Transverse colon (tissue), 4 donors: ENCODE measurements at regions not wholly inside any gene's neighbourhood (a gene's known extent, or its start where the extent isn't known, plus 50 kb on each side); places are given as distances from the start of the nearest gene placed in this dataset.

ENCODE experiments used
- EP300 ChIP-seq: sonication (generic); formaldehyde crosslinking; IDR thresholded peaks from one replicate; pipeline ENCODE4 v1.6.1; 2017; ENCODE audit warnings: antibody characterized with exemption, low read depth
- POLR2AphosphoS5 ChIP-seq, 3 donors: sonication (generic); formaldehyde crosslinking; IDR thresholded peaks; one replicate each; pipeline ENCODE4 v1.6.1; 2016; ENCODE audit warnings: antibody characterized with exemption in 3 of 3
- TF ChIP-seq, protein P1 (sequence below), 5 experiments: fragments of 200-600 bp in 3 of 5; fragments of 450-650 bp in 2 of 5; sonication (generic) in 3 of 5; IDR thresholded peaks; 1 replicate in 2 of 5; 2 replicates in 3 of 5; pipeline ENCODE4 v1.5.1; 2016 to 2017; ENCODE audit warnings: antibody characterized with exemption in 5 of 5, inconsistent platforms in 3 of 5, mild to moderate bottlenecking in 2 of 5, moderate library complexity in 1 of 5

DNA sequence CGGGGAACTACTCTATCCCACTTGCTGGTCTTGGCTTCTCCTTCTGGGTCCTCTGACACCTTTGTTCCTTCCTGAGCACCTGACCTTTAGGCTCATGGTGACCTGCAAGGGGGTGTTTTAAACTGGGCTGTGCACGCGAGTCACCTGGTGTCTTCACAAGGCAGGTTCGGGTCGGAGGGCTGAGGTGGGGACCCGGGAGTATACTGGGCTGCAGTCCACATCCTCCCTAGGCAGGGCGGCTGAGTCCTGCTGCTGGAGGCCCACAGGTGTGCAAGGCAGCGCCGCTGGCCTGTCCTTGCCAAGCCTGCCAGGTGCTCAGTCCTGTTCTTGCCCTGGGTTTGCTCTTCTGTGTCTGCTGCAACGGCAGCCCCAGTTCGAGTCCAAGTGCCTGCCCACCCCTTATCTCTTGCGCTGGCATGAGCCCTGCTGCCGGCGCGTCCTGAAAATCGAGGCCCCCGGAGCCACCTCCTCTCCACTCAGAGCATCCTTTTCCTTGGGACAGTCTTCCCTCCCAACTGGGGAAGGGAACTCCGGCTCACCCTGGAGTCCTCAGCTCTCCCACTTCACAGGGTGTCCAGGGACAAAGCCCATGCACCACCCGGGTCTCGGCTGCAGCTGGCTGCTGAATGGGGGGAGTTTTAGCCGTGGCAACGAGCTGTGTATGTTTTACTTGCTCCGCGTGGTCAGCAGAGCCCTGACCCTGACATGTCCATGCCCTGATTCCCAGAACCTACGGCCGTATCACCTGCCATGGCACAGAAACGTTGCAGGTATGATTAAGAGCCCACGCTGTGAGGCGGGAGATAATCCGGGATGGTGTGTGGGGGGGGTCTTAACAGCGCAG lies 193.5 kb downstream of the TEX29 start:
- TF ChIP-seq, protein P1, sequence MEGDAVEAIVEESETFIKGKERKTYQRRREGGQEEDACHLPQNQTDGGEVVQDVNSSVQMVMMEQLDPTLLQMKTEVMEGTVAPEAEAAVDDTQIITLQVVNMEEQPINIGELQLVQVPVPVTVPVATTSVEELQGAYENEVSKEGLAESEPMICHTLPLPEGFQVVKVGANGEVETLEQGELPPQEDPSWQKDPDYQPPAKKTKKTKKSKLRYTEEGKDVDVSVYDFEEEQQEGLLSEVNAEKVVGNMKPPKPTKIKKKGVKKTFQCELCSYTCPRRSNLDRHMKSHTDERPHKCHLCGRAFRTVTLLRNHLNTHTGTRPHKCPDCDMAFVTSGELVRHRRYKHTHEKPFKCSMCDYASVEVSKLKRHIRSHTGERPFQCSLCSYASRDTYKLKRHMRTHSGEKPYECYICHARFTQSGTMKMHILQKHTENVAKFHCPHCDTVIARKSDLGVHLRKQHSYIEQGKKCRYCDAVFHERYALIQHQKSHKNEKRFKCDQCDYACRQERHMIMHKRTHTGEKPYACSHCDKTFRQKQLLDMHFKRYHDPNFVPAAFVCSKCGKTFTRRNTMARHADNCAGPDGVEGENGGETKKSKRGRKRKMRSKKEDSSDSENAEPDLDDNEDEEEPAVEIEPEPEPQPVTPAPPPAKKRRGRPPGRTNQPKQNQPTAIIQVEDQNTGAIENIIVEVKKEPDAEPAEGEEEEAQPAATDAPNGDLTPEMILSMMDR (IDR thresholded peaks at IDR 0.05) = no peak
- TF ChIP-seq EP300 (no peak), POLR2AphosphoS5 (IDR thresholded peaks at IDR 0.05) (no peak)
